Hepatocyte (in vitro differentiated cells): ENCODE measurements at regions not wholly inside any gene's neighbourhood (a gene's known extent, or its start where the extent isn't known, plus 50 kb on each side); places are given as distances from the start of the nearest gene placed in this dataset.
"Not testable (repeated sequence)": the region's sequence is repeated elsewhere in the genome, so short reads cannot be mapped to it uniquely, and the experiment has no call there.

Experiments used
- EZH2phosphoT487 ChIP-seq: fragments of 200-600 bp; sonication (generic); IDR thresholded peaks from one replicate; pipeline ENCODE4 v1.6.1; 2018; ENCODE audit warnings: antibody characterized with exemption, mild to moderate bottlenecking, low read depth, moderate library complexity; ENCODE audit not compliant: unreplicated experiment, severe bottlenecking
- TF ChIP-seq, protein P1 (sequence below): fragments of 200-600 bp; sonication (generic); IDR thresholded peaks from 2 replicates; pipeline ENCODE4 v1.5.1; 2016; ENCODE audit warnings: antibody characterized with exemption, mild to moderate bottlenecking; ENCODE audit not compliant: poor library complexity

DNA sequence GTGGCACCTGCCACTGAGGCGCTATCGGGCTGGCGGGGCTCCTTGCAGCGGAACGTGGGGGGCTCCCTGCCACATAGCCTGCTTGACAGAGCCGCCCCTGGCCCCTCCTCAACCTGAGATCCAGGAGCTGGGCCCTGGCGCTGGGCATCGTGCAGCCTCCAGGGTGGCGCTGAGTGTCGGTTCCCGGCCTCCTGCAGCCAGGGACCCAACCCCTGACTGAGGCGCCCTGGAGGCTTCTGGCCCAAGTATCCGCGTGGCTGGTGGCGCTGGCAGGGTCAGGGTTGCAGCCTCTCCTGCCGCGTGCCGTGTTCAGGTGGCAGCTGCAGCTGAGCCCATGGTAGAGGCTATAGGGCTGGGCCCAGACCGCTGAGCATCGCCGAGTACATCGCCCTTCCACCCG lies 582.6 kb downstream of the ANKRD30B start:
- TF ChIP-seq, protein P1, sequence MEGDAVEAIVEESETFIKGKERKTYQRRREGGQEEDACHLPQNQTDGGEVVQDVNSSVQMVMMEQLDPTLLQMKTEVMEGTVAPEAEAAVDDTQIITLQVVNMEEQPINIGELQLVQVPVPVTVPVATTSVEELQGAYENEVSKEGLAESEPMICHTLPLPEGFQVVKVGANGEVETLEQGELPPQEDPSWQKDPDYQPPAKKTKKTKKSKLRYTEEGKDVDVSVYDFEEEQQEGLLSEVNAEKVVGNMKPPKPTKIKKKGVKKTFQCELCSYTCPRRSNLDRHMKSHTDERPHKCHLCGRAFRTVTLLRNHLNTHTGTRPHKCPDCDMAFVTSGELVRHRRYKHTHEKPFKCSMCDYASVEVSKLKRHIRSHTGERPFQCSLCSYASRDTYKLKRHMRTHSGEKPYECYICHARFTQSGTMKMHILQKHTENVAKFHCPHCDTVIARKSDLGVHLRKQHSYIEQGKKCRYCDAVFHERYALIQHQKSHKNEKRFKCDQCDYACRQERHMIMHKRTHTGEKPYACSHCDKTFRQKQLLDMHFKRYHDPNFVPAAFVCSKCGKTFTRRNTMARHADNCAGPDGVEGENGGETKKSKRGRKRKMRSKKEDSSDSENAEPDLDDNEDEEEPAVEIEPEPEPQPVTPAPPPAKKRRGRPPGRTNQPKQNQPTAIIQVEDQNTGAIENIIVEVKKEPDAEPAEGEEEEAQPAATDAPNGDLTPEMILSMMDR, result not testable (repeated sequence)
- not testable (repeated sequence) for TF ChIP-seq EZH2phosphoT487
